ENCODE measurements at regions not wholly inside any gene's neighbourhood (a gene's known extent, or its start where the extent isn't known, plus 50 kb on each side); places are given as distances from the start of the nearest gene placed in this dataset.
A peak's percentile ranks its signal among the peaks of the same experiment; 100 is the strongest.

- intact Hi-C loops (cut with micrococcal nuclease), result loop anchor here (2.0 to 10.0 kb wide), 2 partner anchors 37 to 119 kb away; no protein-coding TSS in a partner anchor
- no peaks in the 10 kb centered on the region for H3K27me3 Mint-ChIP-seq
- no peaks in the 10 kb centered on the region for H3K9me3 Mint-ChIP-seq
- POLR2A ChIA-PET, result no interaction called here
- no peak overlapping the region for H3K27ac Mint-ChIP-seq
- H3K4me3 Mint-ChIP-seq, result no peak overlapping the region
- no peaks in the 10 kb centered on the region for H3K36me3 Mint-ChIP-seq
- no peak for DNase-seq
- peaks cover 5% of the 10 kb centered on the region for H3K4me1 Mint-ChIP-seq (ENCODE audit: low read depth)
- CTCF ChIA-PET, result interaction anchor here (0.6 to 6.6 kb wide), 21 partner anchors 12 to 349 kb away, joined by 3 to 226 read pairs (median 6); partner anchors contain the start of gene DNAH7
These were observed 164.8 kb upstream of the STK17B start for GRCh38 chr2:196336207-196336606.

GRCh38 chr2:196336715-196337114 is 165.3 kb upstream of the STK17B start:
- no peak for DNase-seq
- POLR2A ChIA-PET, result no interaction called here
- Mint-ChIP-seq H3K27me3 (no peaks in the 10 kb centered on the region), H3K36me3 (no peaks in the 10 kb centered on the region), H3K9me3 (no peaks in the 10 kb centered on the region), H3K4me3 (no peak overlapping the region), H3K4me1 (ENCODE audit: low read depth) (peaks cover 5% of the 10 kb centered on the region), H3K27ac (no peak overlapping the region)
- CTCF ChIA-PET, result interaction anchor here (0.6 to 6.6 kb wide), 38 partner anchors 9 to 269 kb away, joined by 3 to 226 read pairs (median 4); partner anchors contain the start of gene DNAH7
- intact Hi-C loops (cut with micrococcal nuclease), result loop anchor here (1.0 to 10.0 kb wide), 4 partner anchors 38 to 258 kb away; no protein-coding TSS in a partner anchor

DNA sequence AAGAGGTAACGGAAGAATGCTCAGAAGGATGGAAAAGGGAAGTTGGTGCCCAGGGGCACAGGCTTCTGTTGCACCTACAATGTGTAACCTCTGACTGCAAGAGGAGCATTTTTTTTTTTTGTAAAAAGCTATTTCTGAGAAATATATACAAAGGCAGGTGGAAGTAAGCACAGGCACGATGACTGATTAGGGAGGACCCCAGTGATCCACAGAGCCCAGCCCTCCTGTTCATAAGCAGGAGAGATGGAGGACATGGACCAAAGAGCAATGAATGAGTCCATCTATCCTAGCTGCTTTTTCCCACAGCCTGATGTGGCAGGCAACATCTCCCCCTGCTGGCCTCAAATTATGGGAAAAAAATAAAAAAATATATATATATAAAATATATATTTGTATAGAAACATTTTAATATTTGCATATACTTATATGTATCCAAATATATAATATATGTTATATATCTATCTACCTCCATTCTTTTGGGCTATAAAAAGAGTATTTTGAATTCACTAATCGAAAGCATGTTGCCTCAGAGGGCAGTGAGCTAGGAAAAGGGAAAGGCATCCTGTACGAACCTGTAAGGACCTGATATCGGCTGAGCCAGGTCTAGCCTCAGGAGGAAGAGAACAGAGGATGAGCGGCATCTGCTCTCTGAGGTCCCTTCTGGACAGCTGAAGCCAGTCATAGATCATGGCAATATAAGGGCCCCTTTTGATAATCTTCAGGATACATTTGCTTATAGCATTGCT is 166.0 kb upstream of the STK17B start:
- Mint-ChIP-seq H3K4me1 (ENCODE audit: low read depth) (peaks cover 5% of the 10 kb centered on the region), H3K9me3 (no peaks in the 10 kb centered on the region), H3K27ac (no peak overlapping the region), H3K27me3 (no peaks in the 10 kb centered on the region), H3K4me3 (no peak overlapping the region), H3K36me3 (no peaks in the 10 kb centered on the region)
- CTCF ChIA-PET, result interaction anchor here (0.6 to 6.6 kb wide), 35 partner anchors 8 to 420 kb away, joined by 3 to 226 read pairs (median 4); partner anchors contain the start of gene DNAH7
- POLR2A ChIA-PET, result no interaction called here
- intact Hi-C loops (cut with micrococcal nuclease), result loop anchor here (1.0 to 10.0 kb wide), 4 partner anchors 39 to 259 kb away; no protein-coding TSS in a partner anchor
- peak; percentile 31 for DNase-seq

DNA sequence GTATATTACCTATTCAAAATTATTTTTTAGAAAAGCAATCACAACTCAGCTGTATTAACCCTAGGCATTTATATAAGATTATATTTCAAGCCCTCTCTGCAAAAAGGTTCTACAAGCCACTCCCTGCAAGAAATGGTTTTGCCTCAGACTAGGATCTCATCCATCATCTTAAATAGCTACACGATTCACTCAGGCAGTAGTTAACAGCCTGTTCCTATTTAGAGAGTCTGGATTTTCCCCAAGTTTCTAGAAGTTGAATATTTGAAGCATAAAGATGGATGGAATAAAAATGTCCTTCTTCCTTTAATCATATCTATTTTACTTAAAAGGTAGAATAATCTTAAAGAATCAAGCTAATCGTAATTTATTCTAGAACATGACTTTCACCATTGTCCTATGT is 167.1 kb upstream of the STK17B start:
- no peaks in the 10 kb centered on the region for H3K27me3 Mint-ChIP-seq
- peaks cover 5% of the 10 kb centered on the region for H3K4me1 Mint-ChIP-seq (ENCODE audit: low read depth)
- ChIA-PET POLR2A (no interaction called here), CTCF (interaction anchor here (0.7 to 6.6 kb wide), 11 partner anchors 22 to 271 kb away, joined by 3 to 226 read pairs (median 6); partner anchors contain the start of gene DNAH7)
- DNase-seq, result no peak
- H3K36me3 Mint-ChIP-seq, result no peaks in the 10 kb centered on the region
- intact Hi-C loops (cut with micrococcal nuclease), result loop anchor here (10.0 kb wide), 1 partner anchor 116 kb away; no protein-coding TSS in a partner anchor
- H3K27ac Mint-ChIP-seq, result no peak overlapping the region
- H3K4me3 Mint-ChIP-seq, result no peak overlapping the region
- no peaks in the 10 kb centered on the region for H3K9me3 Mint-ChIP-seq

DNA sequence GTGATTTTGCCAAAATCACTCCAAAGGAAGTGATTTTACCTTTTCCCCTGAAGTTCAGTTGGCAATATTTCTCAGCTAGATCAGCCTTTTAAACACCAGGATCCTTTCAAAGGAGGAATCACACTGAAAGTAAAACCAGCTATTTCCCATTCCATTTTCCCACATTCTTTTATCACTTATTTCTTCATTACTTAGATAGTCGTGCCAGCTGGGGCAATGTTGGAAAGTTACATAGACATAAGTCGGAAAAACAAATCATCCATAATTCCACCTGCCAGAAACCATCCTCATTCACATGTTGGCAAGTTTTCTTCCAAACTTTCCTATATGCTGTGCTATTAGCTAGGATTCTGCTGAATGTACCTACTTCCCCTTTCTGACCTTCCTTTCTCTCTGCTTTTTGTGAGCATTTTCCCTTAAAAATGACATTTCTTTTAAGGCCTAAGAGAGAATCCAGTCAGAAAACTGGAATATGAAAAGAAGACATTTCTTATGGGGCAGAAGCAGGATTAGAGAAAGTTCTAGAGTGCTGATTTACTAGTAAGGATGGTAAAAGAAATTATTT is 170.0 kb upstream of the STK17B start:
- Mint-ChIP-seq H3K4me3 (no peak overlapping the region), H3K4me1 (ENCODE audit: low read depth) (peaks cover 3% of the 10 kb centered on the region), H3K27ac (no peak overlapping the region), H3K27me3 (no peaks in the 10 kb centered on the region), H3K36me3 (no peaks in the 10 kb centered on the region), H3K9me3 (no peaks in the 10 kb centered on the region)
- CTCF ChIA-PET, result interaction anchor here (1.2 kb wide), 1 partner anchor 262 kb away, joined by 3 read pairs; no protein-coding TSS in a partner anchor
- POLR2A ChIA-PET, result no interaction called here
- intact Hi-C loops (cut with micrococcal nuclease), result no loop called here
- DNase-seq, result no peak

DNA sequence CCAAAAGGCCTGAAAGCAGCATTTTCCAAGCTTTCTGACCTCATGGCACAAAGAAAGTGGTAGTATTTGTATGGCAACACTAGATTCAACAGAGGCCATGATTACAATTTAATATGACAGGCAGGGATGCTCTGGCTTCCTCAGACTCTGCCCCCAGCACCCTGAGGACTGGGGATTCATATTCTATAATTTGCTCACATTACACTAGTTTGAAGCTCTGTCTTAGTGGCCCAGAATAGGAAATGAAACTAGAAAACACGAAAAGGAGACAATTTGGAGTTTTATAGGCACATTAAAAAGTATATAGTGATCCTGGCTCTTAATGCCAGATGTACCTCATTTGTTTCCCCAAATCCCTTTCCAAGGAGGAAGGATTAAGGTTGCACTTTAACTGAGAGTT is 173.0 kb upstream of the STK17B start:
- Mint-ChIP-seq H3K36me3 (no peaks in the 10 kb centered on the region), H3K27ac (no peak overlapping the region), H3K9me3 (no peaks in the 10 kb centered on the region), H3K4me3 (no peak overlapping the region), H3K27me3 (no peaks in the 10 kb centered on the region), H3K4me1 (ENCODE audit: low read depth) (no peaks in the 10 kb centered on the region)
- intact Hi-C loops (cut with micrococcal nuclease), result no loop called here
- POLR2A ChIA-PET, result no interaction called here
- CTCF ChIA-PET, result interaction anchor here (1.2 kb wide), 1 partner anchor 266 kb away, joined by 3 read pairs; no protein-coding TSS in a partner anchor
- no peak for DNase-seq

- H3K4me3 Mint-ChIP-seq, result no peak overlapping the region
- intact Hi-C loops (cut with micrococcal nuclease), result no loop called here
- DNase-seq, result no peak
- H3K9me3 Mint-ChIP-seq, result peaks cover 11% of the 10 kb centered on the region
- ChIA-PET POLR2A (no interaction called here), CTCF (no interaction called here)
- no peaks in the 10 kb centered on the region for H3K4me1 Mint-ChIP-seq (ENCODE audit: low read depth)
- peaks cover 2% of the 10 kb centered on the region for H3K27me3 Mint-ChIP-seq
- no peaks in the 10 kb centered on the region for H3K36me3 Mint-ChIP-seq
- H3K27ac Mint-ChIP-seq, result no peak overlapping the region
These were observed 182.3 kb upstream of the STK17B start for GRCh38 chr2:196353717-196354116.

DNA sequence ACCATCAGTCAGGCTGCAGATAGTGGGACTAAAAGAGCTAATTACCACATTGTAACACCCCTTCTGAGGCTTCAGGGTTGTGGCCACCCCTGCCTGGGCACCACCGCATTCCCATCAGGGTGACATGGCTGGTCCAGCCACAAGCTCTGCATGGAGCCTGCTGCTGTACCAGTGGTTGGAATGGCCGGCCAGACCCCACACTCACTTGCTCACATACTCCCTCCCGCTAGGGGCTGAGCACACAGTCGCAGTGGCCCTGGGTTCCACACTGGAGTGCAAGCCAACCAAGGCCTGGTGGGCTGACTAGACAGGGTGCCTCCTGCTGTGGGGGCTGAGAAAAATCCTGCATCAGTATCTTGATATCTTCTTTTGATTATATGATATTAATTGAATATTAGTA is 182.8 kb upstream of the STK17B start:
- H3K27me3 Mint-ChIP-seq, result peaks cover 2% of the 10 kb centered on the region
- ChIA-PET POLR2A (no interaction called here), CTCF (no interaction called here)
- H3K9me3 Mint-ChIP-seq, result peaks cover 11% of the 10 kb centered on the region
- no peak for DNase-seq
- H3K36me3 Mint-ChIP-seq, result no peaks in the 10 kb centered on the region
- intact Hi-C loops (cut with micrococcal nuclease), result no loop called here
- no peak overlapping the region for H3K4me3 Mint-ChIP-seq
- H3K27ac Mint-ChIP-seq, result no peak overlapping the region
- H3K4me1 Mint-ChIP-seq (ENCODE audit: low read depth), result no peaks in the 10 kb centered on the region

DNA sequence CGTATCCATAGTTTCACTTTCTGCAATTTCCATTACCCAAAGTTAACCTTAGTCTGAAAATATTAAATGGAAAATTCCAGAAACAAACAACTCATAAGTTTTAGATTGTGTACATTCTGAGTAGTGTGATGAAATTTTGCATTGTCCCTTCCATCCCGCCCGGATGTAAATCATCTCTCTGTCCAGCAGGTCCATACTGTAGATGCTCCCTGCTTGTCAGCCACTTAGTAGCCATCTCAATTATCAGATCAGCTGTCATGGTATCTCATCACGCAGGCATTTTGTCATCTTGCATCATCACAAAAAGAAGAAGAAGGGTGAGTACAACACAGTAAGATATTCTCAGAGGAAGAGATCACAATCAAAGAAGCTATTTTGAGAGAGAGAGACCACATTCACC is 185.0 kb upstream of the STK17B start:
- peaks cover 4% of the 10 kb centered on the region for H3K27me3 Mint-ChIP-seq
- ChIA-PET POLR2A (no interaction called here), CTCF (no interaction called here)
- intact Hi-C loops (cut with micrococcal nuclease), result no loop called here
- no peaks in the 10 kb centered on the region for H3K4me1 Mint-ChIP-seq (ENCODE audit: low read depth)
- H3K4me3 Mint-ChIP-seq, result no peak overlapping the region
- peaks cover 11% of the 10 kb centered on the region for H3K9me3 Mint-ChIP-seq
- DNase-seq, result no peak
- no peak overlapping the region for H3K27ac Mint-ChIP-seq
- no peaks in the 10 kb centered on the region for H3K36me3 Mint-ChIP-seq

GRCh38 chr2:196360650-196361049 is 189.3 kb upstream of the STK17B start:
- POLR2A ChIA-PET, result interaction anchor here (0.6 kb wide), 1 partner anchor 351 kb away, joined by 3 read pairs; no protein-coding TSS in a partner anchor
- H3K4me3 Mint-ChIP-seq, result no peak overlapping the region
- CTCF ChIA-PET, result interaction anchor here (1.3 kb wide), 1 partner anchor 22 kb away, joined by 3 read pairs; no protein-coding TSS in a partner anchor
- DNase-seq, result no peak
- H3K4me1 Mint-ChIP-seq (ENCODE audit: low read depth), result peaks cover under 1% of the 10 kb centered on the region
- no peak overlapping the region for H3K27ac Mint-ChIP-seq
- H3K9me3 Mint-ChIP-seq, result no peaks in the 10 kb centered on the region
- intact Hi-C loops (cut with micrococcal nuclease), result no loop called here
- H3K27me3 Mint-ChIP-seq, result peaks cover 4% of the 10 kb centered on the region
- H3K36me3 Mint-ChIP-seq, result no peaks in the 10 kb centered on the region

DNA sequence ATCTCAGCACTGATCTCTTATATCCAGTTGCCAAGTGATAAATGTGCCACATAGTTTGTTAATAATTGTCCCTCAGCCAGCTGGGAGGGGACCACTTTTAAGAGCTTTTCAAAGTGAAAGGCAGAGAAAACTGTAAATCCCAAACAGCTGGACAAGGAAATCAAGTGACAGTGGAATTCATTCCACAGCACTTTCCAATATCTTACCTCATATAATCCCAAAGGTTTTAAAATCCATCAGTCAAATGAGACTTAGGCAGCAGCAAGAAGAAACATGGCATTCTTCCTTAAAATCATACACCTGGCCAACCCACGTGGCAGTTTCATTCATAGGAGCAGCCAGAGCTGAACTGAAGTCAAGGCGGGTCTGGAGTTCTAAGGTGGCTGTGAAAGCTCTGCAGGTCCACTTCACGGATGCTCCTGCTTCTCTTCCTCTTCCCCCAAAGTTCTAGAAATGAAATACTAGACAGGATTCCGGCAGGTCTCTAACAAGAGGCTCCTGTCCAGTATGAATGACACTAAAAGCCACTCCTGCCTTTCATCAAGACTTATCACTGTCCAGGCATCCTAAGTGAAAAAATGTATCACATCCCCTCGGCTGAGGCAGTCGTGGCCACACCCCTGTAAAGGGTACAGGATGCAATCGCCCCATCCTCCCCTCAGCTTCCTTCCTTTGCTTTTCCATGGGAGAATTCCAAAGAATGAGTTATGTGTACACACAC is 190.4 kb upstream of the STK17B start:
- POLR2A ChIA-PET, result no interaction called here
- Mint-ChIP-seq H3K27me3 (peaks cover 4% of the 10 kb centered on the region), H3K4me3 (no peak overlapping the region), H3K9me3 (no peaks in the 10 kb centered on the region), H3K4me1 (ENCODE audit: low read depth) (peaks cover 4% of the 10 kb centered on the region), H3K27ac (no peak overlapping the region), H3K36me3 (no peaks in the 10 kb centered on the region)
- DNase-seq, result no peak
- CTCF ChIA-PET, result interaction anchor here (2.3 kb wide), 1 partner anchor 24 kb away, joined by 10 read pairs; no protein-coding TSS in a partner anchor
- intact Hi-C loops (cut with micrococcal nuclease), result no loop called here

GRCh38 chr2:196362973-196363549 is 191.7 kb upstream of the STK17B start:
- Mint-ChIP-seq H3K4me3 (no peak overlapping the region), H3K36me3 (peaks cover under 1% of the 10 kb centered on the region), H3K27me3 (peaks cover 2% of the 10 kb centered on the region), H3K27ac (no peak overlapping the region), H3K4me1 (ENCODE audit: low read depth) (peaks cover 4% of the 10 kb centered on the region), H3K9me3 (peaks cover 6% of the 10 kb centered on the region)
- ChIA-PET POLR2A (no interaction called here), CTCF (interaction anchor here (2.3 kb wide), 1 partner anchor 26 kb away, joined by 10 read pairs; no protein-coding TSS in a partner anchor)
- DNase-seq, result no peak
- intact Hi-C loops (cut with micrococcal nuclease), result no loop called here

Measured in activated CD4-positive, alpha-beta memory T cell treated with anti-CD3 and anti-CD28 coated beads for 36 hours (primary cell).